ENCODE measurements at regions not wholly inside any gene's neighbourhood (a gene's known extent, or its start where the extent isn't known, plus 50 kb on each side); places are given as distances from the start of the nearest gene placed in this dataset.

DNA sequence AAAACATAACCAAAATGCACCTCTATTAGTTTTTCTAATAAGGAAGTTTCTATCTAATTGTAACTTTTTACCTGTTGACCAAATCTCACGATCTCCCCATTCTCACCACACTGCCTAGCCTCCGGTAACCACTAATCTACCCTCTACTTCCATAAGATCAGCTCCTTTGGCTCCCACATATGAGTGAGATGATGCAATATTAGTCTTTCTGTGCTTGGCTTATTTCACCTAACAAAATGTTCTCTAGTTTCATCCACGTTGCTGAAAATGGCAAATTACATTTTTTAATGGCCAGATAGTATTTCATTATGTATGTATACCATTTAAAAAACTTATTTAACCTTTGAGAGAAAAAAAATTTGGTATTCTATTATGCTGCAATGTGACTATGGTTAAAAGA is 379.0 kb upstream of the NXPH2 start:
- WGBS, 3 donors, result 78 to 82% (median 80%) methylated on average over 3 of the region's 3 CpGs
- no peaks in the 10 kb centered on the region for H3K27me3 ChIP-seq
- no peak overlapping the region for H3K27ac ChIP-seq
- DNase-seq, result no peak
- H3K9me3 ChIP-seq, result no peaks in the 10 kb centered on the region
- H3K4me3 ChIP-seq, result no peak overlapping the region
- no peaks in the 10 kb centered on the region for H3K36me3 ChIP-seq
- no peaks in the 10 kb centered on the region for H3K4me1 ChIP-seq (ENCODE audit: insufficient read depth)
- intact Hi-C loops (cut with DNase I), result no loop called here
- TF ChIP-seq, protein P1, sequence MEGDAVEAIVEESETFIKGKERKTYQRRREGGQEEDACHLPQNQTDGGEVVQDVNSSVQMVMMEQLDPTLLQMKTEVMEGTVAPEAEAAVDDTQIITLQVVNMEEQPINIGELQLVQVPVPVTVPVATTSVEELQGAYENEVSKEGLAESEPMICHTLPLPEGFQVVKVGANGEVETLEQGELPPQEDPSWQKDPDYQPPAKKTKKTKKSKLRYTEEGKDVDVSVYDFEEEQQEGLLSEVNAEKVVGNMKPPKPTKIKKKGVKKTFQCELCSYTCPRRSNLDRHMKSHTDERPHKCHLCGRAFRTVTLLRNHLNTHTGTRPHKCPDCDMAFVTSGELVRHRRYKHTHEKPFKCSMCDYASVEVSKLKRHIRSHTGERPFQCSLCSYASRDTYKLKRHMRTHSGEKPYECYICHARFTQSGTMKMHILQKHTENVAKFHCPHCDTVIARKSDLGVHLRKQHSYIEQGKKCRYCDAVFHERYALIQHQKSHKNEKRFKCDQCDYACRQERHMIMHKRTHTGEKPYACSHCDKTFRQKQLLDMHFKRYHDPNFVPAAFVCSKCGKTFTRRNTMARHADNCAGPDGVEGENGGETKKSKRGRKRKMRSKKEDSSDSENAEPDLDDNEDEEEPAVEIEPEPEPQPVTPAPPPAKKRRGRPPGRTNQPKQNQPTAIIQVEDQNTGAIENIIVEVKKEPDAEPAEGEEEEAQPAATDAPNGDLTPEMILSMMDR (IDR thresholded peaks at IDR 0.05), result no peak
- TF ChIP-seq POLR2A (IDR thresholded peaks at IDR 0.05) (no peak), EP300 (IDR thresholded peaks at IDR 0.05) (no peak)

DNA sequence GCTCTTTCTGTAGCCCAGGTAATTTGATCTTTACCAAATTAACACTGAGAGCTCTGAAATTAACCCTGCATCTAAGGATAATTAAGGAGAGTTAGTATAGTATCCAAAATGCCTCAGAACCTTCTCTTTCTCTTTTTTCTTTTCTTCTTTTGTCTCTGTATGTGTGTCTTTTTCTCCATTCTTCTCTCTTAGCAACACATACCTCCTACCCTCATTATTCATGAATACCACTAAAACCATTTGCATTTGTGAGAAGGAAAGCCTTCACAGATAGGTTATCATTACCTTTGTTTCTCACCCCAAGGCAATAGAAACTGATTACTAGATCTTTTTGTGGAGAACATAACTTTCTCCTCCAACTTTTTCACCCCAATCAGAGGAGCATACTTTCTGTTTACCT is 376.5 kb upstream of the NXPH2 start:
- H3K9me3 ChIP-seq, result no peaks in the 10 kb centered on the region
- H3K27me3 ChIP-seq, result no peaks in the 10 kb centered on the region
- intact Hi-C loops (cut with DNase I), result no loop called here
- H3K27ac ChIP-seq, result no peak overlapping the region
- no peak for DNase-seq
- no peaks in the 10 kb centered on the region for H3K4me1 ChIP-seq (ENCODE audit: insufficient read depth)
- H3K36me3 ChIP-seq, result no peaks in the 10 kb centered on the region
- TF ChIP-seq, protein P1 (IDR thresholded peaks at IDR 0.05), result no peak
- TF ChIP-seq EP300 (IDR thresholded peaks at IDR 0.05) (no peak), POLR2A (IDR thresholded peaks at IDR 0.05) (no peak)
- no peak overlapping the region for H3K4me3 ChIP-seq

DNA sequence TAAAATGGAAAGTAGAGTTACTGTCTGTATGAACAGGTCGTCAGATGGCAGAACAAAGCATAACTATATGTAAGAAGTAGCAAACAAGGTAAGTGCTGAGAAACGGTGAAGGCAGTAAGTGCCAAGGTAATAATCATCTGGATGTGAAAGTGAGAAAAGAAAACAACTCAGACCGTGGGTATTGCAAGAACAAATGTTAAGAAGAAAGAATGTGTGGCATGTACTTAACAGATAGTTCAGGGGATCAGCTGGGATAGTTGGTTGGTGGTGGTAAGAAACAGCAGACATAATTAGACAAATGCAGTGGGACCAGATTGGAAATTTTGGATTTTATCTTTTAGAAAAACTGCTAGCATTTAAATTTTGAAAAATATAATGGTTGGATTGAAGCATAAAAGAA is 375.8 kb upstream of the NXPH2 start:
- H3K36me3 ChIP-seq, result no peaks in the 10 kb centered on the region
- no peak for TF ChIP-seq EP300 (IDR thresholded peaks at IDR 0.05)
- TF ChIP-seq, protein P1 (IDR thresholded peaks at IDR 0.05), result no peak
- TF ChIP-seq POLR2A (IDR thresholded peaks at IDR 0.05), result no peak
- 15 to 20% (median 15%) methylated on average over 3 of the region's 3 CpGs for WGBS, 3 donors
- no peak overlapping the region for H3K4me3 ChIP-seq
- H3K9me3 ChIP-seq, result no peaks in the 10 kb centered on the region
- no peaks in the 10 kb centered on the region for H3K4me1 ChIP-seq (ENCODE audit: insufficient read depth)
- DNase-seq, result no peak
- H3K27ac ChIP-seq, result no peak overlapping the region
- intact Hi-C loops (cut with DNase I), result no loop called here
- no peaks in the 10 kb centered on the region for H3K27me3 ChIP-seq

DNA sequence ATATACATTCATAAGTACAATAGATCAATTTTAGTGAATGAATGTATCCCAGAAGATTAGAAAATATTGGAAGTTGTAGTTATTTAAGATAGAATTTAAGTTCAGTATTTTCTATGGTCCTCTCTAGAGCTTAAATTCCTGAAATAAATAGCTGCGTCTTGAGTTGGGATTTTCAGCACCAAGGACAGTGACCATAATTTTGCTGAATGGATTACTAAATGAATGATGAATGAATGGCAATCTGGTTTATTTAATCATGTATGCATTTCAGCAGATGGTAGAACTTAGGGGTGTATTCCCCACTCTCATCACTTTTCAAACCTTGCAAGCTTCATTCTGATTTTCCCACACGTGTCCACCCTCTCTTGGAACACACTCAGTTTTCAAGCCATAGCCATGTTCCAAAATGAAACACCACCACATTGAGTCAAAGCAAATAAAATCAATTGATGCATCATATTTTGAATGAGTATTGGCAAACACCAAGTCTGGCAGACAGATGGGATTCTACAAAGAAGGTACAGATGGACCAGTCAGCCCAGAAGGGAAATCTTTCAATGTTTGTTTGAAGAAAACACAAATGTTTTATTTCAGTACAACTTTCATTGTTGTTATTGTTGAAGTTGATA is 362.2 kb upstream of the NXPH2 start:
- H3K4me1 ChIP-seq (ENCODE audit: insufficient read depth), result no peaks in the 10 kb centered on the region
- WGBS, 3 donors, result 28 to 32% (median 31%) methylated on average over 2 of the region's 2 CpGs
- H3K9me3 ChIP-seq, result no peaks in the 10 kb centered on the region
- no peak overlapping the region for H3K4me3 ChIP-seq
- H3K36me3 ChIP-seq, result no peaks in the 10 kb centered on the region
- TF ChIP-seq, protein P1 (IDR thresholded peaks at IDR 0.05), result no peak
- TF ChIP-seq POLR2A (IDR thresholded peaks at IDR 0.05) (no peak), EP300 (IDR thresholded peaks at IDR 0.05) (no peak)
- H3K27ac ChIP-seq, result no peak overlapping the region
- intact Hi-C loops (cut with DNase I), result no loop called here
- DNase-seq, result no peak
- no peaks in the 10 kb centered on the region for H3K27me3 ChIP-seq
